C4-2B (cell line): ENCODE measurements at regions not wholly inside any gene's neighbourhood (a gene's known extent, or its start where the extent isn't known, plus 50 kb on each side); places are given as distances from the start of the nearest gene placed in this dataset.
"Not testable (repeated sequence)": the region's sequence is repeated elsewhere in the genome, so short reads cannot be mapped to it uniquely, and the experiment has no call there.

Experiments used
- ZFX ChIP-seq: fragments of 450-650 bp; IDR thresholded peaks from 2 replicates; pipeline ENCODE4 v1.6.1; 2017
- TF ChIP-seq, protein P1 (sequence below): fragments of 450-650 bp; conservative IDR thresholded peaks from 2 replicates; pipeline ENCODE4 v1.5.1; 2017; ENCODE audit warnings: mild to moderate bottlenecking

DNA sequence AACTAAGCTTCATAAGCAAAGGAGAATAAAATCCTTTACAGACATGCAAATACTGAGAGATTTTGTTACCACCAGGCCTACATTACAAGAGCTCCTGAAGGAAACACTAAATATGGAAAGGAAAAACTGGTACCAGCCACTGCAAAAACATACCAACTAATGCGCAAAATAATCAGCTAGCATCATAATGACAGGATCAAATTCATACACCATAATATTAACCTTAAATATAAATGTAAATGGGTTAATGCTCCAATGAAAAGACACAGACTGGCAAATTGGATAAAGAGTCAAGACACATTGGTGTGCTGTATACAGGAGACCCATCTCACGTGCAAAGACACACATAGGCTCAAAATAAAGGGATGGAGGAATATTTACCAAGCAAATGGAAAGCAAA, 80.3 kb upstream of the SLC35F3 start:
- TF ChIP-seq, protein P1, sequence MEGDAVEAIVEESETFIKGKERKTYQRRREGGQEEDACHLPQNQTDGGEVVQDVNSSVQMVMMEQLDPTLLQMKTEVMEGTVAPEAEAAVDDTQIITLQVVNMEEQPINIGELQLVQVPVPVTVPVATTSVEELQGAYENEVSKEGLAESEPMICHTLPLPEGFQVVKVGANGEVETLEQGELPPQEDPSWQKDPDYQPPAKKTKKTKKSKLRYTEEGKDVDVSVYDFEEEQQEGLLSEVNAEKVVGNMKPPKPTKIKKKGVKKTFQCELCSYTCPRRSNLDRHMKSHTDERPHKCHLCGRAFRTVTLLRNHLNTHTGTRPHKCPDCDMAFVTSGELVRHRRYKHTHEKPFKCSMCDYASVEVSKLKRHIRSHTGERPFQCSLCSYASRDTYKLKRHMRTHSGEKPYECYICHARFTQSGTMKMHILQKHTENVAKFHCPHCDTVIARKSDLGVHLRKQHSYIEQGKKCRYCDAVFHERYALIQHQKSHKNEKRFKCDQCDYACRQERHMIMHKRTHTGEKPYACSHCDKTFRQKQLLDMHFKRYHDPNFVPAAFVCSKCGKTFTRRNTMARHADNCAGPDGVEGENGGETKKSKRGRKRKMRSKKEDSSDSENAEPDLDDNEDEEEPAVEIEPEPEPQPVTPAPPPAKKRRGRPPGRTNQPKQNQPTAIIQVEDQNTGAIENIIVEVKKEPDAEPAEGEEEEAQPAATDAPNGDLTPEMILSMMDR = not testable (repeated sequence)
- TF ChIP-seq ZFX = not testable (repeated sequence)
